ENCODE measurements at regions not wholly inside any gene's neighbourhood (a gene's known extent, or its start where the extent isn't known, plus 50 kb on each side); places are given as distances from the start of the nearest gene placed in this dataset.

GRCh38 chr2:144042751-144043150 lies 477.2 kb downstream of the ZEB2 start:
- H3K4me3 ChIP-seq (replicated peaks in 1 of 2; ENCODE audit: low read depth in 2 of 2, low read length in 2 of 2) = no peak overlapping the region
- TF ChIP-seq, protein P1, sequence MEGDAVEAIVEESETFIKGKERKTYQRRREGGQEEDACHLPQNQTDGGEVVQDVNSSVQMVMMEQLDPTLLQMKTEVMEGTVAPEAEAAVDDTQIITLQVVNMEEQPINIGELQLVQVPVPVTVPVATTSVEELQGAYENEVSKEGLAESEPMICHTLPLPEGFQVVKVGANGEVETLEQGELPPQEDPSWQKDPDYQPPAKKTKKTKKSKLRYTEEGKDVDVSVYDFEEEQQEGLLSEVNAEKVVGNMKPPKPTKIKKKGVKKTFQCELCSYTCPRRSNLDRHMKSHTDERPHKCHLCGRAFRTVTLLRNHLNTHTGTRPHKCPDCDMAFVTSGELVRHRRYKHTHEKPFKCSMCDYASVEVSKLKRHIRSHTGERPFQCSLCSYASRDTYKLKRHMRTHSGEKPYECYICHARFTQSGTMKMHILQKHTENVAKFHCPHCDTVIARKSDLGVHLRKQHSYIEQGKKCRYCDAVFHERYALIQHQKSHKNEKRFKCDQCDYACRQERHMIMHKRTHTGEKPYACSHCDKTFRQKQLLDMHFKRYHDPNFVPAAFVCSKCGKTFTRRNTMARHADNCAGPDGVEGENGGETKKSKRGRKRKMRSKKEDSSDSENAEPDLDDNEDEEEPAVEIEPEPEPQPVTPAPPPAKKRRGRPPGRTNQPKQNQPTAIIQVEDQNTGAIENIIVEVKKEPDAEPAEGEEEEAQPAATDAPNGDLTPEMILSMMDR (IDR thresholded peaks at IDR 0.05; ENCODE audit: low read depth, low read length) = no peak
- DNase-seq (ENCODE audit: low read depth in 2 of 2) = no peak

GRCh38 chr2:144041612-144042011 lies 478.3 kb downstream of the ZEB2 start:
- TF ChIP-seq, protein P1 (IDR thresholded peaks at IDR 0.05; ENCODE audit: low read depth, low read length) = no peak
- no peak overlapping the region for H3K4me3 ChIP-seq (replicated peaks in 1 of 2; ENCODE audit: low read depth in 2 of 2, low read length in 2 of 2)
- DNase-seq (ENCODE audit: low read depth in 2 of 2) = no peak

GRCh38 chr2:144040834-144041233 lies 479.1 kb downstream of the ZEB2 start:
- TF ChIP-seq, protein P1 (IDR thresholded peaks at IDR 0.05; ENCODE audit: low read depth, low read length) = no peak
- H3K4me3 ChIP-seq (replicated peaks in 1 of 2; ENCODE audit: low read depth in 2 of 2, low read length in 2 of 2) = no peak overlapping the region
- DNase-seq (ENCODE audit: low read depth in 2 of 2) = no peak

DNA sequence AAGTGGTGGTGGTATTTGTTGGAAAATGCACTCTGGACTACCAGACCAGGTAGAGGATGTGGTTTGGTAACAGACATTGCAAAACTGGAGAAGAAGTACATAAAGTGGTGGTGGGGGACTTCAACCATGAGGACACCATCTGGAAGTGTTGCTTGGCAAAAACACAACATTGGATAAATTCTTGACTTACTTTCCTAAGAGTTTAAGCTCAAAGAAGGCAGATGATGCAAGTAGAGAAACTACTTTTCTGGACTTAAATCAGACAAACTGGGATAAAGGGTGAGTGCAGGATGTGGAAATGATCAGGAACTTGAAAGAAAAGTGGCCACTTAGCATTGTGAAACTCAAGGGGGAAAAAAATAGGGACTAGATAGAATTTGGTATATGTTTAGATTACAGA lies 487.4 kb downstream of the ZEB2 start:
- H3K4me3 ChIP-seq (replicated peaks in 1 of 2; ENCODE audit: low read depth in 2 of 2, low read length in 2 of 2) = no peak overlapping the region
- DNase-seq (ENCODE audit: low read depth in 2 of 2) = peak; percentile 27 to 57
- TF ChIP-seq, protein P1 (IDR thresholded peaks at IDR 0.05; ENCODE audit: low read depth, low read length) = no peak

- TF ChIP-seq, protein P1 (IDR thresholded peaks at IDR 0.05; ENCODE audit: low read depth, low read length) = no peak
- no peak for DNase-seq (ENCODE audit: low read depth in 2 of 2)
- no peak overlapping the region for H3K4me3 ChIP-seq (replicated peaks in 1 of 2; ENCODE audit: low read depth in 2 of 2, low read length in 2 of 2)
Measured at GRCh38 chr2:144030791-144031190, 489.1 kb downstream of the ZEB2 start.

DNA sequence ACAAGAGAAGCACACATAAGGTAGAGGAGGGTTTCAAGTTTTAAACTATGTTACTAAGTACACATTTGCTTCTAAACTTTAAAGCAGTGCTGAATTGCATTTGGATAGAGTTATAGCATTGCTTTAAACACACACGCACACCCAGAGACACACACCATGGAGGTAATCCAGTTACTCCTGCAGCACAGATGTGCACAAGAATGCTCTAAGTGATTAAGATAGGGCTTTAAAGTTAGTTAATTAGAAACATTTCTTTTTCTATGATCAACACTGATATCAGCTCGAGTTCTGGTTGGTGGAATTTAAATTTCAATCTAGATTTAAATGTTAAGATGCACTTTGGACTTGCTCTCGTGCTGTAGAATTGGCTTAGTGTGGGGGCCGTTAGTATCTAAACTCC lies 492.3 kb downstream of the ZEB2 start:
- TF ChIP-seq, protein P1 (IDR thresholded peaks at IDR 0.05; ENCODE audit: low read depth, low read length) = no peak
- DNase-seq (ENCODE audit: low read depth in 2 of 2) = no peak
- no peak overlapping the region for H3K4me3 ChIP-seq (replicated peaks in 1 of 2; ENCODE audit: low read depth in 2 of 2, low read length in 2 of 2)

- no peak overlapping the region for H3K4me3 ChIP-seq (replicated peaks in 1 of 2; ENCODE audit: low read depth in 2 of 2, low read length in 2 of 2)
- TF ChIP-seq, protein P1 (IDR thresholded peaks at IDR 0.05; ENCODE audit: low read depth, low read length) = no peak
Measured at GRCh38 chr2:144026753-144027152, 493.2 kb downstream of the ZEB2 start.

More at GRCh38 chr2:144026753-144027152, 493.2 kb downstream of the ZEB2 start:
- DNase-seq (ENCODE audit: low read depth in 2 of 2) = no peak
